Stomach (tissue), 4 donors: ENCODE measurements at regions not wholly inside any gene's neighbourhood (a gene's known extent, or its start where the extent isn't known, plus 50 kb on each side); places are given as distances from the start of the nearest gene placed in this dataset.

ENCODE experiments used
- POLR2AphosphoS5 ChIP-seq, 3 donors: sonication (generic); formaldehyde crosslinking; IDR thresholded peaks; one replicate each; pipeline ENCODE4 v1.6.1; 2016; ENCODE audit warnings: antibody characterized with exemption in 3 of 3
- TF ChIP-seq, protein P1 (sequence below), 7 experiments: fragments of 450-650 bp in 4 of 7; fragments of 200-600 bp in 3 of 7; sonication (generic) in 3 of 7; IDR thresholded peaks; one replicate each; pipeline ENCODE4 v1.5.1; 2016 to 2019; ENCODE audit warnings: antibody characterized with exemption in 7 of 7, control low read depth in 2 of 7, mild to moderate bottlenecking in 1 of 7

- no peak for TF ChIP-seq POLR2AphosphoS5 (IDR thresholded peaks at IDR 0.05)
- TF ChIP-seq, protein P1, sequence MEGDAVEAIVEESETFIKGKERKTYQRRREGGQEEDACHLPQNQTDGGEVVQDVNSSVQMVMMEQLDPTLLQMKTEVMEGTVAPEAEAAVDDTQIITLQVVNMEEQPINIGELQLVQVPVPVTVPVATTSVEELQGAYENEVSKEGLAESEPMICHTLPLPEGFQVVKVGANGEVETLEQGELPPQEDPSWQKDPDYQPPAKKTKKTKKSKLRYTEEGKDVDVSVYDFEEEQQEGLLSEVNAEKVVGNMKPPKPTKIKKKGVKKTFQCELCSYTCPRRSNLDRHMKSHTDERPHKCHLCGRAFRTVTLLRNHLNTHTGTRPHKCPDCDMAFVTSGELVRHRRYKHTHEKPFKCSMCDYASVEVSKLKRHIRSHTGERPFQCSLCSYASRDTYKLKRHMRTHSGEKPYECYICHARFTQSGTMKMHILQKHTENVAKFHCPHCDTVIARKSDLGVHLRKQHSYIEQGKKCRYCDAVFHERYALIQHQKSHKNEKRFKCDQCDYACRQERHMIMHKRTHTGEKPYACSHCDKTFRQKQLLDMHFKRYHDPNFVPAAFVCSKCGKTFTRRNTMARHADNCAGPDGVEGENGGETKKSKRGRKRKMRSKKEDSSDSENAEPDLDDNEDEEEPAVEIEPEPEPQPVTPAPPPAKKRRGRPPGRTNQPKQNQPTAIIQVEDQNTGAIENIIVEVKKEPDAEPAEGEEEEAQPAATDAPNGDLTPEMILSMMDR (IDR thresholded peaks at IDR 0.05) = no peak
These were observed 77.1 kb upstream of the RPL38 start for GRCh38 chr17:74126179-74126900.
